Stomach (tissue), 4 donors: ENCODE measurements at regions not wholly inside any gene's neighbourhood (a gene's known extent, or its start where the extent isn't known, plus 50 kb on each side); places are given as distances from the start of the nearest gene placed in this dataset.

Experiments
- POLR2A ChIP-seq, 4 donors: fragments of 450-650 bp; IDR thresholded peaks; one replicate each; pipeline ENCODE4 v1.6.1; 2016; ENCODE audit warnings: antibody characterized with exemption in 4 of 4, control low read depth in 2 of 4, mild to moderate bottlenecking in 1 of 4, moderate library complexity in 1 of 4
- POLR2AphosphoS5 ChIP-seq, 3 donors: sonication (generic); formaldehyde crosslinking; IDR thresholded peaks; one replicate each; pipeline ENCODE4 v1.6.1; 2016; ENCODE audit warnings: antibody characterized with exemption in 3 of 3

- TF ChIP-seq POLR2A (IDR thresholded peaks at IDR 0.05) (no peak), POLR2AphosphoS5 (IDR thresholded peaks at IDR 0.05) (no peak)
These were observed 266.3 kb downstream of the KLF5 start for GRCh38 chr13:73324842-73325722.
